Chondrocyte (in vitro differentiated cells): ENCODE measurements at regions not wholly inside any gene's neighbourhood (a gene's known extent, or its start where the extent isn't known, plus 50 kb on each side); places are given as distances from the start of the nearest gene placed in this dataset.

ENCODE experiments used
- DNase-seq: peaks from one replicate; pipeline ENCODE4 v3.0.0; 2021; ENCODE audit warnings: mixed read lengths, low spot score
- H3K27ac Mint-ChIP-seq: one replicate; pipeline ENCODE4 v1.8.0; 2021; ENCODE audit warnings: mild to moderate bottlenecking, moderate library complexity, mixed read lengths; ENCODE audit not compliant: unreplicated experiment
- H3K27me3 Mint-ChIP-seq: 2 replicates; pipeline ENCODE4 v1.8.0; 2021; ENCODE audit warnings: low read depth, mixed read lengths
- H3K36me3 Mint-ChIP-seq: 2 replicates; pipeline ENCODE4 v1.8.0; 2021; ENCODE audit warnings: low read depth, mixed read lengths
- H3K4me1 Mint-ChIP-seq: 2 replicates; pipeline ENCODE4 v1.8.0; 2021; ENCODE audit warnings: low read depth, mild to moderate bottlenecking, mixed read lengths
- H3K4me3 Mint-ChIP-seq: one replicate; pipeline ENCODE4 v1.8.0; 2021; ENCODE audit warnings: mild to moderate bottlenecking, moderate library complexity, mixed read lengths; ENCODE audit not compliant: unreplicated experiment
- H3K9me3 Mint-ChIP-seq: 2 replicates; pipeline ENCODE4 v1.8.0; 2021; ENCODE audit warnings: low read depth, mixed read lengths
- CTCF ChIP-seq: fragments of 200-600 bp; sonication (generic); IDR thresholded peaks from 2 replicates; pipeline ENCODE4 v1.5.0; 2021; ENCODE audit warnings: antibody characterized with exemption, mild to moderate bottlenecking, moderate library complexity

- TF ChIP-seq CTCF = no peak
- Mint-ChIP-seq H3K4me1 (peaks cover 10% of the 10 kb centered on the region), H3K4me3 (no peak overlapping the region), H3K36me3 (no peaks in the 10 kb centered on the region), H3K27me3 (no peaks in the 10 kb centered on the region), H3K9me3 (no peaks in the 10 kb centered on the region), H3K27ac (no peak overlapping the region)
- no peak for DNase-seq
Measured at GRCh38 chr11:26229981-26230380, 101.9 kb upstream of the ANO3 start.

GRCh38 chr11:26231252-26231661 lies 100.7 kb upstream of the ANO3 start:
- peaks cover 10% of the 10 kb centered on the region for H3K4me1 Mint-ChIP-seq
- H3K36me3 Mint-ChIP-seq = no peaks in the 10 kb centered on the region
- H3K4me3 Mint-ChIP-seq = no peak overlapping the region
- no peaks in the 10 kb centered on the region for H3K9me3 Mint-ChIP-seq
- no peaks in the 10 kb centered on the region for H3K27me3 Mint-ChIP-seq
- H3K27ac Mint-ChIP-seq = no peak overlapping the region
- DNase-seq = no peak
- no peak for TF ChIP-seq CTCF

- DNase-seq = no peak
- Mint-ChIP-seq H3K36me3 (no peaks in the 10 kb centered on the region), H3K27ac (no peak overlapping the region), H3K9me3 (no peaks in the 10 kb centered on the region), H3K4me1 (peaks cover 4% of the 10 kb centered on the region), H3K4me3 (no peak overlapping the region), H3K27me3 (no peaks in the 10 kb centered on the region)
- no peak for TF ChIP-seq CTCF
Measured at GRCh38 chr11:26234451-26234850, 97.5 kb upstream of the ANO3 start.

- DNase-seq = no peak
Measured at GRCh38 chr11:26243426-26243825, 88.5 kb upstream of the ANO3 start.

GRCh38 chr11:26244207-26244606 lies 87.7 kb upstream of the ANO3 start:
- Mint-ChIP-seq H3K9me3 (no peaks in the 10 kb centered on the region), H3K4me1 (no peaks in the 10 kb centered on the region), H3K4me3 (no peak overlapping the region), H3K27ac (no peak overlapping the region), H3K36me3 (no peaks in the 10 kb centered on the region), H3K27me3 (peaks cover 5% of the 10 kb centered on the region)
- DNase-seq = no peak
- TF ChIP-seq CTCF = no peak

More at GRCh38 chr11:26243426-26243825, 88.5 kb upstream of the ANO3 start:
- no peaks in the 10 kb centered on the region for H3K36me3 Mint-ChIP-seq
- H3K27me3 Mint-ChIP-seq = peaks cover 5% of the 10 kb centered on the region
- H3K4me3 Mint-ChIP-seq = no peak overlapping the region
- no peaks in the 10 kb centered on the region for H3K9me3 Mint-ChIP-seq
- H3K27ac Mint-ChIP-seq = no peak overlapping the region
- TF ChIP-seq CTCF = no peak
- no peaks in the 10 kb centered on the region for H3K4me1 Mint-ChIP-seq
